Neuron (in vitro differentiated cells): ENCODE measurements at regions not wholly inside any gene's neighbourhood (a gene's known extent, or its start where the extent isn't known, plus 50 kb on each side); places are given as distances from the start of the nearest gene placed in this dataset.
"Not testable (repeated sequence)": the region's sequence is repeated elsewhere in the genome, so short reads cannot be mapped to it uniquely, and the experiment has no call there.

Experiments used
- H2AFZ ChIP-seq: one replicate; pipeline ENCODE4 v1.6.1; 2013; ENCODE audit warnings: low read depth, mild to moderate bottlenecking, inconsistent platforms, low read length, moderate library complexity
- H3K27me3 ChIP-seq: one replicate; pipeline ENCODE4 v1.6.1; 2013; ENCODE audit warnings: low read length; ENCODE audit not compliant: insufficient read depth
- H3K36me3 ChIP-seq: one replicate; pipeline ENCODE4 v1.6.1; 2013; ENCODE audit warnings: low read length; ENCODE audit not compliant: insufficient read depth
- H3K4me1 ChIP-seq: one replicate; pipeline ENCODE4 v1.6.1; 2013; ENCODE audit warnings: low read length; ENCODE audit not compliant: insufficient read depth
- H3K4me3 ChIP-seq: 2 replicates; pipeline ENCODE4 v1.5.1; 2013; ENCODE audit warnings: mild to moderate bottlenecking, low read length, moderate library complexity
- H3K9me3 ChIP-seq: one replicate; pipeline ENCODE4 v1.6.1; 2013; ENCODE audit warnings: low read length

GRCh38 chr7:86448856-86449255, 194.9 kb upstream of the GRM3 start:
- Histone ChIP-seq H3K36me3 (no peaks in the 10 kb centered on the region), H2AFZ (no peak overlapping the region), H3K4me1 (peaks cover 2% of the 10 kb centered on the region), H3K4me3 (no peak overlapping the region), H3K9me3 (peaks cover 3% of the 10 kb centered on the region), H3K27me3 (no peaks in the 10 kb centered on the region)

GRCh38 chr7:86445285-86445684, 198.4 kb upstream of the GRM3 start:
- H3K4me3 ChIP-seq: no peak overlapping the region
- H3K9me3 ChIP-seq: peaks cover 3% of the 10 kb centered on the region
- H3K27me3 ChIP-seq: no peaks in the 10 kb centered on the region
- peaks cover 2% of the 10 kb centered on the region for H3K4me1 ChIP-seq
- no peaks in the 10 kb centered on the region for H3K36me3 ChIP-seq
- H2AFZ ChIP-seq: no peak overlapping the region

GRCh38 chr7:86444245-86444644, 199.5 kb upstream of the GRM3 start:
- Histone ChIP-seq H3K9me3 (peaks cover 3% of the 10 kb centered on the region), H3K27me3 (no peaks in the 10 kb centered on the region), H3K4me1 (peaks cover 2% of the 10 kb centered on the region), H3K4me3 (no peak overlapping the region), H3K36me3 (no peaks in the 10 kb centered on the region), H2AFZ (no peak overlapping the region)

GRCh38 chr7:86440420-86440819, 203.3 kb upstream of the GRM3 start:
- H3K4me3 ChIP-seq, H3K4me1 ChIP-seq, H2AFZ ChIP-seq, H3K9me3 ChIP-seq, H3K36me3 ChIP-seq, H3K27me3 ChIP-seq: not testable (repeated sequence)

GRCh38 chr7:86437951-86438450, 205.7 kb upstream of the GRM3 start:
- Histone ChIP-seq H3K27me3 (no peaks in the 10 kb centered on the region), H3K36me3 (no peaks in the 10 kb centered on the region), H2AFZ (no peak overlapping the region), H3K4me1 (no peaks in the 10 kb centered on the region), H3K4me3 (no peak overlapping the region), H3K9me3 (no peaks in the 10 kb centered on the region)

- Histone ChIP-seq H3K4me1 (no peaks in the 10 kb centered on the region), H3K9me3 (no peaks in the 10 kb centered on the region), H2AFZ (no peak overlapping the region), H3K36me3 (no peaks in the 10 kb centered on the region), H3K4me3 (no peak overlapping the region), H3K27me3 (no peaks in the 10 kb centered on the region)
Measured at GRCh38 chr7:86431761-86432160, 211.9 kb upstream of the GRM3 start.

- Histone ChIP-seq H3K4me3 (no peak overlapping the region), H2AFZ (no peak overlapping the region), H3K36me3 (no peaks in the 10 kb centered on the region), H3K27me3 (no peaks in the 10 kb centered on the region), H3K4me1 (peaks cover 10% of the 10 kb centered on the region), H3K9me3 (no peaks in the 10 kb centered on the region)
Measured at GRCh38 chr7:86411814-86412213, 231.9 kb upstream of the GRM3 start.

- Histone ChIP-seq H3K4me1 (peaks cover 10% of the 10 kb centered on the region), H3K4me3 (no peak overlapping the region), H2AFZ (no peak overlapping the region), H3K9me3 (peaks cover 4% of the 10 kb centered on the region), H3K36me3 (no peaks in the 10 kb centered on the region), H3K27me3 (no peaks in the 10 kb centered on the region)
Measured at GRCh38 chr7:86407291-86407690, 236.4 kb upstream of the GRM3 start.

- no peaks in the 10 kb centered on the region for H3K36me3 ChIP-seq
- no peak overlapping the region for H2AFZ ChIP-seq
- H3K4me3 ChIP-seq: no peak overlapping the region
- no peaks in the 10 kb centered on the region for H3K4me1 ChIP-seq
- no peaks in the 10 kb centered on the region for H3K27me3 ChIP-seq
- H3K9me3 ChIP-seq: peaks cover 5% of the 10 kb centered on the region
Measured at GRCh38 chr7:86391813-86392212, 251.9 kb upstream of the GRM3 start.

GRCh38 chr7:86375602-86376001, 268.1 kb upstream of the GRM3 start:
- H3K9me3 ChIP-seq, H3K36me3 ChIP-seq, H2AFZ ChIP-seq, H3K4me3 ChIP-seq, H3K27me3 ChIP-seq, H3K4me1 ChIP-seq: not testable (repeated sequence)

- H3K4me3 ChIP-seq: no peak overlapping the region
- H3K9me3 ChIP-seq: peaks cover 4% of the 10 kb centered on the region
- no peak overlapping the region for H2AFZ ChIP-seq
- no peaks in the 10 kb centered on the region for H3K36me3 ChIP-seq
- peaks cover 3% of the 10 kb centered on the region for H3K4me1 ChIP-seq
- no peaks in the 10 kb centered on the region for H3K27me3 ChIP-seq
Measured at GRCh38 chr7:86372262-86372661, 271.4 kb upstream of the GRM3 start.

GRCh38 chr7:86366946-86367345, 276.8 kb upstream of the GRM3 start:
- Histone ChIP-seq H3K4me3 (no peak overlapping the region), H3K9me3 (no peaks in the 10 kb centered on the region), H3K27me3 (no peaks in the 10 kb centered on the region), H2AFZ (no peak overlapping the region), H3K4me1 (peaks cover 23% of the 10 kb centered on the region), H3K36me3 (no peaks in the 10 kb centered on the region)

- not testable (repeated sequence) for H3K36me3 ChIP-seq, H3K4me3 ChIP-seq, H2AFZ ChIP-seq, H3K4me1 ChIP-seq, H3K9me3 ChIP-seq, H3K27me3 ChIP-seq
Measured at GRCh38 chr7:86340407-86340806, 303.3 kb upstream of the GRM3 start.

GRCh38 chr7:86339051-86339450, 304.7 kb upstream of the GRM3 start:
- Histone ChIP-seq H3K4me3 (no peak overlapping the region), H3K4me1 (no peaks in the 10 kb centered on the region), H3K36me3 (no peaks in the 10 kb centered on the region), H3K9me3 (no peaks in the 10 kb centered on the region), H3K27me3 (no peaks in the 10 kb centered on the region), H2AFZ (peak overlapping the region; percentile 16)
